NCI-H524 (cell line): ENCODE measurements at regions not wholly inside any gene's neighbourhood (a gene's known extent, or its start where the extent isn't known, plus 50 kb on each side); places are given as distances from the start of the nearest gene placed in this dataset.
A peak's percentile ranks its signal among the peaks of the same experiment; 100 is the strongest.
"Not testable (repeated sequence)": the region's sequence is repeated elsewhere in the genome, so short reads cannot be mapped to it uniquely, and the experiment has no call there.

ENCODE experiments used
- DNase-seq, 2 experiments: peaks; one replicate each; lab custom pipeline; 2025; lab: John Stamatoyannopoulos, UW

DNA sequence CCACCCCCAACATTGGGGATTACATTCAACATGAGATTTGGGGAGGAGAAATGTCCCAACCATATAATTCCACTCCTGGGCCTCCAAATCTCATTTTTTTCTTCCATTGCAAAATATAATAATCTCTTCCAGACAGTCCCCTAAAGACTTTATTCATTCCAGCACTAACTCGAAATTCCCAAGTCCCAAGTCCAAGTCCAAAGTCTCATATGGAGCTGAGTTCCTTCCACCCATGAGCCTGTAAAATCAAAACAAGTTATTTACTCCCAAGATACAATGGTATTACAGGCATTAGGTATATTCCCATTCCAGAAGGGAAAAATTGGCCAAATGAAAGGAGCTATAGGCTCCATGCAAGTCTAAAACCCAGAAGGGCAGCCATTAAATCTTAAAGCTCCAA, 56.7 kb downstream of the P2RY1 start:
- no peak for DNase-seq

DNA sequence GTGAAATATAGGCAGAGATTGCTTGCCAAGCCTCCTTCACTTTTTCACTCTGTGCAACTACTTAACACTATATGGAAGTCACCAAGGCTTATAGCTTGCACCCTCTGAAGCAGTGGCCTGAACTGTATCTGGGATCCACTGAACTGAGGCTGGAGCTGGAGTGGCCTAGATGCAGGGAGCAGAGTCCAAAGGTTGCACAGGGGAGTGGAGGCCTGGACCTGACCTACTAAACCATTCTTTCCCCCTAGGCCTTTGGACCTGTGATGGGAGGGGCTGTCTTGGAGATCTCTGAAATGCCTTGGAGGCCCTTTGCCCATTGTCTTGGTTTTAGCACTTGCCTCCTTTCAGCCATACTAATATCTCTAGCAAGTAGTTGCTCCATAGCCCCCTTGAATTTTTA, 57.5 kb downstream of the P2RY1 start:
- DNase-seq = no peak

DNA sequence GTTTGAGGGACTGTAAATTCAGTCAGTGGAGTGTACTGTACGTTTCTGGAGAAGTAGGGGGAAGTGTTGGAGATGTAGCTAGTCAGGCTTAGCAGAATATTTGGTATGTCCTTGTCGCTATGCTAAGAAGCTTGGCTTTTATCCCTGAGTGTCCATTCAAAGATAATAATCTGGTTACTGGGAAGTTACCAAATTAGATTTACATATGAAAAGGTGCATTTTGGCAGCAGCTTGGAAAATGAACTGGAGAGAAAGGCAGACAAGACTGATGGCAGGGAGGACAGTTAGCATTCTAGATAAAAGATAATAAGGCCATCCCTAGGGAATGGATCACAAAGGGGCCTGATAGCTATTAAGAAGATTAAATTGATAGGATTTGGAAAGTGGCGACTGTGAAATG, 58.7 kb downstream of the P2RY1 start:
- peak; percentile 24 to 80 for DNase-seq

DNA sequence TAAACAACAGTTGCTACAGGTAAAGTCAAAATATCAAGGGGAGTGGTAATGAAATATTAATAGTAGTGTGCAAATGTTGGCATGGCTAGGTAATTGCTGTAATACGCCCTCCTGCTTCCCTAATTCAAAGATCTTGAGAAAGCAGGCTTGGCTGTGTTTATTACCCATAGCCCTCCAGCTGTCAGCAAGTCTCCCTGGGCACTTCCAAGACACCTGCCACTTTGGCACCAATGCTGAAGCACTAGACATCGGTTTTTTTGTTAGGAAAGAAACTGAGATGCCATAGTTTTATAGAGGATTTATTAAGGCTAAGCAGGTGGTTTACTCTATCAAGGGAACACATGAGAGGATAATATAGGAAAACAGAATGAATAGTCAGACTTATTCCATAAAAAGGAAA, 64.4 kb downstream of the P2RY1 start:
- peak; percentile 78 to 94 for DNase-seq

DNA sequence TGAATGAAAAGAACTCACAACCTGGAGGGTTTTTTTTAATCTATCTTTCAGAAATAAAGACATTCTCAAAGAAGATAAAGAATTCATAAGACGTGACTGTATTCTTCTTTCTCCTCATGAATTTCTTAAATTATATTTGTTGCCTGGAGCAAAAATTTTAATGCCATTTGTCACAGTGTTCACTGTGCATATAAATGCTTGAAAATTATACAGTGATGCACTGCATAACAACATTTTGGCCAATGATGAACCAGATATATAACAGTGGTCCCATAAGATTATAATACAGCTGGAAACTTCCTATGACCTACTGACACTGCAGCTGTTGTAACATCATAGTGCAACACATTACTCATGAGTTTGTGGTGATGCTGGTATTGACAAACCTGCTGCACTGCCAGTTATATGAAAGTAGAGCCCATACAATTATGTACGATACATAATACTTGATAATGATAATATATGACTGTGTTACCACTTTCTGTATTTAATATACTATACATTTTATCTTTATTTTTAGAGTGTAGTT, 67.3 kb downstream of the P2RY1 start:
- DNase-seq = no peak

DNA sequence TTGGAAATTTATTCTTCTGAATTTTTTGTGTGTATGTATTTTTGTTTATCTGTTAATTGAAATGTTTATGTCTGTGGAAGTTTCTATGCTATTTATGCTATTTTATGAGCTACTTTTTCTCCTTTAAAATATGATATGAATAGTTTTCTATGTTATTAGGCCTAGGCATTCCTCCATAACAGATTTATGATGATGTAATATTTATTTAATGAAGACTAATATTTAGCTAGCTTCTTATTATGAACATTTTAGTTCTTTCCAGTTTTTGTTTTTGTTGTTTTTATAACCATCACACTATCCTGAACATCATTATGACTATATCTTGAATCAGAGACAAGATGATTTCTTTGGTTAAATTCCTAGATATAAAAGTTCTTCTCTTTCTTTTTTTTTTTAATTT, 70.7 kb downstream of the P2RY1 start:
- DNase-seq = no peak

DNA sequence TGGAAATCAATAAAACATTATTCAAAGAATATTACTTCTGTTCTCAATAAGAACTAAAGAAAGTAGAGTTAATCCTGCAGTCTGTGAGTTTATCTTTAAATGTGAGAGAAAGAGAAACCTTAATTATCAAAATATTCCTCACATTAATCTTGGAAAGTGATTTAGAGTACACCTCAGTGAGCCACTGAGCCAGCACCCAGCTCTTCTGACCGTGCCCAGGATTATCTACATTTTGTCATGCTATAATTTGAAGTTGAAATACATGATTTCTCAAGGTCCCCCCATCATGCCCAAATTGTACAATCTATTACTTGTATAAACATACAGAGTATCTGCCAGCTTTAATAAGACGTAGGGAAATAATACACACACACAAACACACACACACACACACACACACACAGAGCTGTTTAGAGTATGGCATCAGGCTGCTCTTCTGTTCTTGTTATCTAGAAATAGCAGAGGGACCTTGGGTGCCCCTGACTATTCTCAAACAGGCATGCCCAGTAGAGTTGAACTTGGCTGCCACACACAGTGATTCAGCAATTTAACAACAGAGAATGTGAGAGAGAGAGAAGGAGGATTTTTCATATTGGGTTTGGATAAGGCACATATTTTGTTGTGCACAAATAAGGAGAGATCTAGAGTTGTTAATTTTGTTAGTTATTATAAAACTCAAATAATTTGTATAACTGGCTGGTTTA, 74.4 kb downstream of the P2RY1 start:
- no peak for DNase-seq

DNA sequence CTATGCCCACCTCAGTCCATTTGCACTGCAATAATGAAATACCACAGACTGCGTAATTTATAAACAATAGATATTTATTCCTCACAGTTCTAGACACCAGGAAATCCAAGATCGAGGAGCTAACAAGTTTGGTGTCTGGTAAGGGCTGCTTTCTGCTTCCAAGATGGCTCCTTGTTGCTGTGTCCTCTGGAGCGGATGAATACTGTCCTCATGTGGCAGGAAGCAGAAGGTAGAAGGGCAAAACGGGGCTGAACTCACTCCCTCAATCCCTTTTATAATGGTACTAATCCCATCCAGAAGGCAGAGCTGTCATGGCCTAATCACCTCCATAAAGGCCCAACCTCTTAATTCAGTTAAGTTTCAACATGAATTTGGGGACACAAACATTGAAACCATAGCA, 75.3 kb downstream of the P2RY1 start:
- peak; percentile 63 to 70 for DNase-seq

DNA sequence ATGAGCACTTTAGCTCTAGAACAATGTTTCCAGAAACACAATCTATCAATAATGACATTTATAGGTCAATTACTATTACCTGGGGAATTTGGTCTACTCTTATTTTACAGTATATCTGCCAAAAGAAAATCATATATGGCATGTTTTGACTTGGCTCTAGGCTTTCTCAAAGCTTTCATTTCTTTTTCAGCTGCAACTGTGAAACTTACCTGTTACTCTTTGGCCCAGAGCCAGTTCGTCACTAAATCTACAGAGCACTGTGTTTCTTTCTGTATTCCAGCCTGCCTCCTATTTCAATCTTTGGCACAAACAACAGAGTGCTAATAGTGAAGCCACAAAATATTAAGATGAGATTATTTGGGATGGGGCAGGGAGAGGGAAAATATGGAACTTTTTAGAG, 76.0 kb downstream of the P2RY1 start:
- no peak for DNase-seq

DNA sequence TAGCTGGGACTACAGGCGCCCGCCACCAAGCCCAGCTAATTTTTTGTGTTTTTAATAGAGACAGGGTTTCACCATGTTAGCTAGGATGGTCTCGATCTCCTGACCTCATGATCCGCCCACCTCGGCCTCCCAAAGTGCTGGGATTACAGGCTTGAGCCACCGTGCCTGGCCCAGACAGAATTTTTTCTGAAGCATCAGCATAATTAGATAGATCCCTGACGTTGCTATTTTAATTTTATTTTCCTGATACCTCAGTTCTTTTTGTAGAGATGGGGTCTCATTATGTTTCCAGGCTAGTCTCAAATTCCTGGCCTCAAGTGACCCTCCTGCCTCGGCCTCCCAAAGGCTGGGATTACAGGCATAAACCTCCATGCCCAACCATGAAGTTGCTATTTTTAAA, 79.8 kb downstream of the P2RY1 start:
- DNase-seq = not testable (repeated sequence)

DNA sequence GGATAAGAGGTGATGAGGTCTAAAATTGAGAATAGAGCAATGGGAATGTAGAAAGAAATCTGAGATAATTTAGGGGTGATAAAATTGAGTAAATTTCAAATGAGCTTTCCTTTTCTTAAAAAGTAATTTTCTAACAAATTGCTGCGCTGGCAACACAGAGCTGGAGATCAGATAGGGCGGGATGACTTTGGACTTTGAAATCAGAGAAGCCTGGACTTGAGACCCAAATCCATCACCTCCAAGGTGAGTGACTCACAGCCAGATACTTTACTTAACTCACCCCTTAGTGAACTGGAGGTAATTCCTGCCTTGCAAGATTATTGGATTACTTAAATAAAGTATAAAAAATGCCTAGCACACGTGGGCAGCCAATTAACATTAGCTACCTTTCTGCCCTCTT, 80.8 kb downstream of the P2RY1 start:
- no peak for DNase-seq

DNA sequence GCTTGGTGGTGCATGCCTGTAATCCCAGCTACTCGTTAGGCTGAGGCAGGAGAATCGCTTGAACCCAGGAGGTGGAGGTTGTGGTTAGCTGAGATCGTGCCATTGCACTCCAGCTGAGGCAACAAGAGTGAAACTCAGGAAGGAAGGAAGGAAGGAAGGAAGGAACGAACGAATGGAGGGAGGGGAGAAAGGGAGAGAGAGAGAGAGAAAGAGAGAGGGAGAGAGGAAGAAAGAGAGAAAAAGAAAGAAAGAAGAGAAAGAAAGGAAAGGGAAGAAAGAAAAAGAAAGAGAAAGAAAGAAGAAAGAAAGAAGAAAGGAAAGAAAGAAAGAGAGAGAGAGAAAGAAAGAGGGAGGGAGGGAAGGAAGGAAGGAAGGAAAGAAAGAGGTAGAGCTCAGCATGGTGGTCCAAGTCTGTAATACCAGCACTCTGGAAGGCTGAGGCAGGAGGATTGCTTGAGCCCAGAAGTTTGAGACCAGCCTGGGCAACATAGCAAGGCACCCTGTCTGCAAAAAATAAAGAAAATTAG, 81.9 kb downstream of the P2RY1 start:
- DNase-seq = no peak

DNA sequence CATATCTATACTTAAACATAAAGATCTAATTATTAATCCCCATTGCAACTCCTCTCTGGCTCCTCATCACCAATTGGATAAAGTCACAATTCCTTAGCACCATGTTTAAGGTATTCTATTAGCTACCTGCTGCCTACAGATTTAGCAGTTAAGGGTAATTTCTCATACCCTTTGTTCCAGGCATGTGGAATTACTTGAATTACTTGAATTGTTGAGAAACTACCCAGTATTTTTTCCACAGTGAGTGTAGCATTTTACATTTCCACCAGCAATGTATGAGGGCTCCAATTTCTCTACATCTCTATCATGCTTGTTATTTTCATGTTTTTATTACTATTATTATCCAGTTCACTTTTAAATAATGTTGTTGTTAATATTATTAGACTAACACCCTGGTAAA, 86.4 kb downstream of the P2RY1 start:
- no peak for DNase-seq

DNA sequence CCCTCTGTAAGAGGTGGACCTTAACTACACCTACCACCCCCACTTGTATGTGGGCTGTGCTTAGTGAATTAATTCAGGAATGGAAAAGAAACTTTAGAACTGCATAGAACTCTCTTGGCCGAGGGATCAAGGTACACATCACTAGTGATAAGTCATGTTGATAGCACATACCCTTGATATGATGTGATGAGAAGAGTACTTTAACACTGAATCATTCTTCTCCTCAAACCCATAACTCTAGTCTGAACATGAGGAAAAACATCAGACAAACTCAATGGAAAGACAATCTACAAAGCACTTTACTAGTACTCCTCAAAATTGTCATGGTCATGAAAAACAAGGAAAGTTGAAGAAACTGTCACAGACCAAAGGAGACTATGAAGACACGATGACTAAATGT, 87.6 kb downstream of the P2RY1 start:
- no peak for DNase-seq

DNA sequence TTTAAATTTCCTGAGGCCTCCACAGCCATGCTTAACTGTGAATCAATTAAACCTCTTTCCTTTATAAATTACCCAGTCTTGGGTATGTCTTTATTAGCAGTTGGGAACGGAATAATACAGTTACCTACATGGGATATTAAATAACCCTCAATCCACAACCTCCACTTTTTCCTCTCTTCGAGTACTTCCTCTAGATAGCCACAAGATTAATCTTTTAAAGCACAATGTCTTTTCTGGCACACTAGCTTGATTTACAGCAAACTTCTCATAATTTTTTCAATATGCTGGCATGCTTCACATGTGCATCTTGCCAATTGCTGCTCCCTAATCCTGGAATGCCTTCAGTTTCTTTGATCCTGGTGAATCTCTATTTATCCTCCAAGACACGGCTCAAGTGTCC, 92.2 kb downstream of the P2RY1 start:
- DNase-seq = no peak

DNA sequence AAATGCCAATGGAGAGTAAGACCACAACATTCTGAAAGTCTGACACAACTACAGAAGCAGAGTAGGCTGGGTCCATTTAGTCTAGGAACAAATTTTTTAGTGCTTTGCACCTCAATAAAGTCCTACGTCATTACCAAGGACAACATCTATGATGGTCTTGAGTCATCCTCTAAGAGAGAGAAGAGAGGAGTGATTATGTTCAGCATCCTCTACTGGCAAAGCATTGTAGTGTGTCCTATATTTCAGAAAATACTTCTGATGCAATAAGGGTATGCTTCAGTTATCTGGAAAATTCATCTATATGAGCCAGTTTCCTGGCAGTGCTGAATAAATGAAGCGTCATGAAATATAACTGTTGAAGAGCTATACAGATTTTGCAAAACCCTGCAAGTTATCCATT, 95.6 kb downstream of the P2RY1 start:
- DNase-seq = no peak

DNA sequence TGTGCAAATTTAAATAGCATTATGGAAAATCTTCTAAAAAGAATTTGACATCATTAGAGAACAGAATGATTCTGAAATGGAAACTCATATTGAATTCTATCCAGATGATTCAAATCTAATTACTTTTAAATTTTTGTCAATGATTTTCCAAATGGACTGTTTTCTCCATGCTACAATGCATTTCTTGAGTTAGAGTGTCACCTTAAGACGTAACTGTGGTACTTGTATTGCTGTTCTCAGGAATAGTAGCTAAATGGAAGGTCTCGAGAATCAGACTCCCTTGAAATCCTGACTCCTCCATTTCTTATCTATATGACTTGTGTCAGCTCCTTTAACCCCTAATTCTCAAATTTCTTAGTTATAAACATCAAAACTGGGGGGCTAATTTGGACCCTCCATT, 102.3 kb downstream of the P2RY1 start:
- DNase-seq = peak in 1 of 2 experiments; percentile 6

DNA sequence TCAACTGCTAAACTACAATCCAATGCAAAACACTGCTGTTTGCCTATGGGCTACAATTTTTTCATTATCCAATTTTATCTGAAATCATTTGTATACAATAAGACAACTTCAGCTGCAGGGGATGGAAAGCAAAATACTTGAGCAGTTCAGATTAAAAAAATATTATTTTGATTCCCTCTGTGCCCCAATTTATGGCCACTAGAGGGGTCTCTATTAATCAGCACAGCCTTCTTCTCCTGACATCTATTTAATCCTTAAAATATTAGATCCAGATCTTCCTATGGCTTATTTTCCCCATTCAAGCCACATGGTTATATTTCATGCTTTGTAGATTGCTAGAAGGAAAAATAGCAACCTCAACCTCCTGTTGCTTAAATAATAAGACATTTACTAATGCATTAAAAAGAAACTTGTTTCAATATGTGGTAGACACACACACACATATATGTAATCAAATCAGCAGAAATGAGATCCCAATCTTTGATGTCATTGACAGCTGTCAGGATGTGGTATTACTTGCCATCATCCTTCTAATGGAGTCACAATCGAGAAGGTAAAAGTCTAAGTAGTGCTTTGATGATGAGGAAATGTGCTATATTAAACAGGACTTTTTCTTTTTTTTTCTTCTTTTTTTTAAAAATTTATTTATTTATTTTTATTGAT, 104.2 kb downstream of the P2RY1 start:
- DNase-seq = peak in 1 of 2 experiments; percentile 24

DNA sequence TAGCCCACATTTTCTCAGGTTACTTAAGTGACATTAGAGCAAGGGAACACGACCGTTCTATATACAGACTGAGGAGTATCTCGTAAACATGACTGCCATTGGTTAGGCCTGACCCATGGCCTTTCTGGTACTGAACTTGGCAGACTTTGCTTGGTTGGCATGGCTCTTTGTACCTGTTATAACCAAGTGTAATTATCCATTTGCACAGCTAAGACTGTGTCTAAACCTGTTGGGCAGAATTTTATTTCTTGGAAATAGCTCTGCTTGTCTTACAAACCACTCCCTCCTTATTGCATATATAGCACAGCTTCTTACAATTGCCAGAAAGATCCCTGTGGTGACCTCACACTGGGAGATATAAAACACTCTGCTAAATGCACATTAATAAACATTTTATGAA, 106.9 kb downstream of the P2RY1 start:
- DNase-seq = no peak

DNA sequence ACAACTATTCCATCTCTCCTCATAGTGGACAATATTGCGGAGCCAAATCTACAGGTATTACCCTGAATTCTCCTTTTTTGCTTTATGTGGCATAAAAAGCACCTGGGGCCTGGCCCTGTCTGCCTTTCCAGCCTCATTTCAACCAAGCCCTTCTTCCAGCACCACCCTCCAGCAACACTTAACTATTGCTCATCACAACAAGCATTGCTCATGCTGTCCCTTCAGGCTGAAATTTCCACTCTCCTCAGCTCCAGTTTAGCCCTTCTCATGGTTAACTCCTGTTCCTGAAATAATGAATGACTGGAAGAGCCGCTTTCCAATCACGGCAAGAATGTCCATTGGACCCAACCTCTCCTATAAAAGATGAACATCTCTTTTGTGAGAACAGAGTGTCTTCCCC, 107.4 kb downstream of the P2RY1 start:
- DNase-seq = no peak

DNA sequence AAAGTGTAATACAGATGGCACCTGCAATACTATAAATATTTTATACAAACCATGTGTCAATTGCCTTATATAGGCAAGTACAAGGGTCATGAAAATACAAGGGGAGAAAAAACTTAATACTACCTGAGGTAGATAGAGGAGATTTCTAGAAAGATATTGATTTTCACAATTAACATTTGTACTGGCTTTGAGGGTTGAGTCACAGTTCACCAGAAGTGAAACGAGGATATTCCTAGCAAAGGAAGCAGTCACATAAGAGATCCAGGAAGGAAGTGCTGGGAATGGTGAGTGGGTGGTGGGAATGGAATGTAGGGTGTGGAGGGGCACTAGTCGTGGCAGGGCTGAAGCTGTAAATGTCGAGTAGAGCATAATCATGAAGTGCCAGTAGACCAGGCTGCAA, 108.7 kb downstream of the P2RY1 start:
- no peak for DNase-seq

DNA sequence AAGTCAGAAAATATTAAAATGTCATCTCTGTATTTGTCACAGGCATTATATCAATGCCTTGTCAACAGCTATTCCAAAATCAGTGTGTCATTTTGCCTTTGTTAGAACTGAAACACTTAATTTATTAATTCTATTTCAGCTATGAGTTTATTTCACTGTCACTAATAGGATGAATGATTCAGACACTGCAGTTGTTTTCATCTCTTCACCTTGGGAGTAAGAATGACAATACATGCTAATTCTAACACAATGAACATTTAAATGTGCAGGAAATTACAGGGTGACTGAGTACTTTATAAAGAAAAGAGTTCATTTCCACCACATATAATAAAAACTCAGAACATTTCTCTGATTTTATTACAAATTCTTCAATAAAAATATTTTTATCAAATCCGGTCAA, 109.7 kb downstream of the P2RY1 start:
- DNase-seq = no peak

DNA sequence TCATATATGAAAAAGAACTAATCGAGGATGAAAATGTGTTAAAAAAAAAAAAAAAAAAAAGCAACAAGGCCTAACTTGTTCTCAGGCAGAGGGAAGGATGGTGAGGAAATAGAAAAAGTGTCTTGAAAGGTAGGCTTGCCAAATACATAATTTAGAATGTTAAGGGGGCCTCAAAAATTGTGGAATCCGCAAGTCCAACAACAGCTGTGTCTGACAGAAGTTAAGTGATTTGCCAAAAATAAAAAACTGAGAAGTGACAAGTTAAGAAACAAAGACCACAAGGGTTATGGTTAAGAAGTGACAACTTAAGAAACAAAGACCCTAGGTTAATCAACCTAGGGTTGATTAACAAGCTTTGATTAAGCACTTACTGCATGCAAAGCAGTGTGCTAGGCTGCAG, 110.6 kb downstream of the P2RY1 start:
- DNase-seq = no peak

DNA sequence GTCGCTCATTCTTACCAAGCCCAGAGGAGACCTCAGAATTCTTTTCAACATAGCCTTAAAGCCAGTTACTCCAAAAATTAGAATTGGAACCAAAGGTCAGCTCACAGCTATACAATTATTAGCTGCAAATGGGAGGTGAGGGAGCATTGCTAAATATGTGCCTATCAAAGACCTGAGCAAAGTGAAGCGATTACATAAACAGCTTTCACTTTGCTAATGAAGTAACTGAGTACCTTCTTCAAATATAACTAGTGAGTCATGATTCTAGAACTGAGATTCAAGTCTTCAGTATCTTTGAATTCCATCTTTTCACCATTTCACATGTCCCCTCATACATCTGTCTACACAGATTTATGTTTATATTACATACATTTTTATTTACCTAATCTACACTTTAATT, 122.6 kb downstream of the P2RY1 start:
- DNase-seq = no peak
